Astrocyte (in vitro differentiated cells and primary cell): ENCODE measurements at regions not wholly inside any gene's neighbourhood (a gene's known extent, or its start where the extent isn't known, plus 50 kb on each side); places are given as distances from the start of the nearest gene placed in this dataset.

Source experiments
- EZH2 ChIP-seq: IDR thresholded peaks from 2 replicates; pipeline ENCODE4 v1.6.1; 2012; ENCODE audit warnings: mild to moderate bottlenecking, low read length, inconsistent platforms; ENCODE audit not compliant: insufficient read depth
- TF ChIP-seq, protein P1 (sequence below): IDR thresholded peaks from 2 replicates; pipeline ENCODE4 v1.5.1; 2011; ENCODE audit warnings: low read depth, mild to moderate bottlenecking, inconsistent platforms, low read length, moderate library complexity; ENCODE audit not compliant: insufficient read depth

DNA sequence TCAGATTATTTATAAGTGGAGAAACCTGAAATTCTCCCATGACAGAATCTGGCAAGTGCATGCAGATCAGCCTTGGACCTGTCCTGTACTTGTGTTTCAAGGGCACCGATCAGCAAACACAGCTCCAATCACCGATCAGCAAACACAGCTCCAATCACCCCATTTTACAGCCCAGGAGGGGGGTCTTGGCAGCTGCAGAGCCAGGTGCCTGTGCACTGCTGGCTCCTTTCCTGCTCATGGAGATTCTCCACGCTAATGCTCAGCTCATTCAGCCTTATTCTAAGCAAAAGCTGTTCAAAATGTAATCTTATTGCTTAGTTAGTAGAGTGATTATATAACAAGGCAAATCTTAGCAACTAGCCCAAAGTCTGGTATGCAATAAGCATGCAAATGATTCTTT lies 623.1 kb upstream of the HS6ST1 start:
- TF ChIP-seq, protein P1, sequence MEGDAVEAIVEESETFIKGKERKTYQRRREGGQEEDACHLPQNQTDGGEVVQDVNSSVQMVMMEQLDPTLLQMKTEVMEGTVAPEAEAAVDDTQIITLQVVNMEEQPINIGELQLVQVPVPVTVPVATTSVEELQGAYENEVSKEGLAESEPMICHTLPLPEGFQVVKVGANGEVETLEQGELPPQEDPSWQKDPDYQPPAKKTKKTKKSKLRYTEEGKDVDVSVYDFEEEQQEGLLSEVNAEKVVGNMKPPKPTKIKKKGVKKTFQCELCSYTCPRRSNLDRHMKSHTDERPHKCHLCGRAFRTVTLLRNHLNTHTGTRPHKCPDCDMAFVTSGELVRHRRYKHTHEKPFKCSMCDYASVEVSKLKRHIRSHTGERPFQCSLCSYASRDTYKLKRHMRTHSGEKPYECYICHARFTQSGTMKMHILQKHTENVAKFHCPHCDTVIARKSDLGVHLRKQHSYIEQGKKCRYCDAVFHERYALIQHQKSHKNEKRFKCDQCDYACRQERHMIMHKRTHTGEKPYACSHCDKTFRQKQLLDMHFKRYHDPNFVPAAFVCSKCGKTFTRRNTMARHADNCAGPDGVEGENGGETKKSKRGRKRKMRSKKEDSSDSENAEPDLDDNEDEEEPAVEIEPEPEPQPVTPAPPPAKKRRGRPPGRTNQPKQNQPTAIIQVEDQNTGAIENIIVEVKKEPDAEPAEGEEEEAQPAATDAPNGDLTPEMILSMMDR, result no peak
- no peak for TF ChIP-seq EZH2
